GM12891 (cell line): ENCODE measurements at regions not wholly inside any gene's neighbourhood (a gene's known extent, or its start where the extent isn't known, plus 50 kb on each side); places are given as distances from the start of the nearest gene placed in this dataset.

ENCODE experiments used
- POLR2A ChIP-seq: IDR thresholded peaks from 2 replicates; pipeline ENCODE4 v1.6.1; 2011; ENCODE audit warnings: low read depth, low read length, control low read depth
- POLR2AphosphoS5 ChIP-seq: IDR thresholded peaks from 2 replicates; pipeline ENCODE4 v1.6.1; 2011; ENCODE audit warnings: low read depth, low read length, control low read depth
- POU2F2 ChIP-seq: IDR thresholded peaks from 2 replicates; pipeline ENCODE4 v1.6.1; 2011; ENCODE audit warnings: low read depth, mild to moderate bottlenecking, control low read depth, low read length, moderate library complexity
- TAF1 ChIP-seq: IDR thresholded peaks from 2 replicates; pipeline ENCODE4 v1.6.1; 2011; ENCODE audit warnings: low read depth, low read length, control low read depth

GRCh38 chr5:144788046-144788445 is 617.4 kb downstream of the KCTD16 start:
- TF ChIP-seq POLR2AphosphoS5 (no peak), POLR2A (no peak), TAF1 (no peak), POU2F2 (no peak)
